Activated CD4-positive, alpha-beta T cell treated with anti-CD3 and anti-CD28 coated beads, Interleukin-2, amount 50 U/mL, for 16 hours (primary cell): ENCODE measurements at regions not wholly inside any gene's neighbourhood (a gene's known extent, or its start where the extent isn't known, plus 50 kb on each side); places are given as distances from the start of the nearest gene placed in this dataset.
"Not testable (repeated sequence)": the region's sequence is repeated elsewhere in the genome, so short reads cannot be mapped to it uniquely, and the experiment has no call there.

Experiments used
- DNase-seq: peaks from one replicate; pipeline ENCODE4 v3.0.0-alpha.2; 2020

GRCh38 chrX:19172741-19173140, 50.5 kb upstream of the ADGRG2 start:
- no peak for DNase-seq

- DNase-seq, result no peak
These were observed 52.2 kb upstream of the ADGRG2 start for GRCh38 chrX:19174401-19175025.

- DNase-seq, result no peak
These were observed 54.8 kb upstream of the ADGRG2 start for GRCh38 chrX:19176901-19177630.

- no peak for DNase-seq
These were observed 55.5 kb upstream of the ADGRG2 start for GRCh38 chrX:19177721-19178120.

GRCh38 chrX:19178402-19178801, 56.1 kb upstream of the ADGRG2 start:
- no peak for DNase-seq

GRCh38 chrX:19179389-19179788, 57.1 kb upstream of the ADGRG2 start:
- no peak for DNase-seq

GRCh38 chrX:19181345-19181744, 59.1 kb upstream of the ADGRG2 start:
- no peak for DNase-seq

GRCh38 chrX:19182785-19183184, 60.5 kb upstream of the ADGRG2 start:
- no peak for DNase-seq

- no peak for DNase-seq
These were observed 61.7 kb upstream of the ADGRG2 start for GRCh38 chrX:19183761-19184477.

GRCh38 chrX:19188566-19188965, 66.3 kb upstream of the ADGRG2 start:
- no peak for DNase-seq

- DNase-seq, result no peak
These were observed 68.6 kb upstream of the ADGRG2 start for GRCh38 chrX:19190902-19191301.

GRCh38 chrX:19193565-19193964, 71.3 kb upstream of the ADGRG2 start:
- DNase-seq, result no peak

- DNase-seq, result peak; percentile 21
These were observed 72.3 kb upstream of the ADGRG2 start for GRCh38 chrX:19194285-19195242.

GRCh38 chrX:19195243-19195610, 73.0 kb upstream of the ADGRG2 start:
- DNase-seq, result no peak

GRCh38 chrX:19198473-19198872, 76.2 kb upstream of the ADGRG2 start:
- DNase-seq, result no peak

- DNase-seq, result no peak
These were observed 79.9 kb upstream of the ADGRG2 start for GRCh38 chrX:19202171-19202570.

- DNase-seq, result no peak
These were observed 82.4 kb upstream of the ADGRG2 start for GRCh38 chrX:19204636-19205035.

GRCh38 chrX:19212037-19212436, 89.8 kb upstream of the ADGRG2 start:
- DNase-seq, result no peak

- DNase-seq, result no peak
These were observed 91.4 kb upstream of the ADGRG2 start for GRCh38 chrX:19213610-19214152.

- DNase-seq, result no peak
These were observed 92.0 kb upstream of the ADGRG2 start for GRCh38 chrX:19214311-19214710.

GRCh38 chrX:19225909-19226308, 103.6 kb upstream of the ADGRG2 start:
- peak; percentile 0 for DNase-seq

GRCh38 chrX:19229896-19230295, 107.6 kb upstream of the ADGRG2 start:
- DNase-seq, result not testable (repeated sequence)

- DNase-seq, result no peak
These were observed 105.8 kb upstream of the PDHA1 start for GRCh38 chrX:19237901-19238300.
